Nephron progenitor cell (in vitro differentiated cells): ENCODE measurements at regions not wholly inside any gene's neighbourhood (a gene's known extent, or its start where the extent isn't known, plus 50 kb on each side); places are given as distances from the start of the nearest gene placed in this dataset.
"Not testable (repeated sequence)": the region's sequence is repeated elsewhere in the genome, so short reads cannot be mapped to it uniquely, and the experiment has no call there.

Source experiments
- DNase-seq: peaks from one replicate; pipeline ENCODE4 v3.0.0; 2021
- H3K27ac Mint-ChIP-seq: 2 replicates; pipeline ENCODE4 v1.8.0; 2021; ENCODE audit warnings: mild to moderate bottlenecking, moderate library complexity, mixed read lengths
- H3K27me3 Mint-ChIP-seq: 2 replicates; pipeline ENCODE4 v1.8.0; 2021; ENCODE audit warnings: mild to moderate bottlenecking, low read depth, mixed read lengths; ENCODE audit not compliant: poor library complexity
- H3K36me3 Mint-ChIP-seq: 2 replicates; pipeline ENCODE4 v1.8.0; 2021; ENCODE audit warnings: low read depth, mixed read lengths
- H3K4me1 Mint-ChIP-seq: 2 replicates; pipeline ENCODE4 v1.8.0; 2021; ENCODE audit warnings: mixed read lengths
- H3K4me3 Mint-ChIP-seq: 2 replicates; pipeline ENCODE4 v1.8.0; 2021; ENCODE audit warnings: mild to moderate bottlenecking, moderate library complexity, mixed read lengths
- H3K9me3 Mint-ChIP-seq: 2 replicates; pipeline ENCODE4 v1.8.0; 2021; ENCODE audit warnings: mild to moderate bottlenecking, moderate library complexity, mixed read lengths
- TF ChIP-seq, protein P1 (sequence below): fragments of 200-600 bp; sonication (generic); IDR thresholded peaks from 2 replicates; pipeline ENCODE4 v1.5.0; 2021; ENCODE audit warnings: antibody characterized with exemption

DNA sequence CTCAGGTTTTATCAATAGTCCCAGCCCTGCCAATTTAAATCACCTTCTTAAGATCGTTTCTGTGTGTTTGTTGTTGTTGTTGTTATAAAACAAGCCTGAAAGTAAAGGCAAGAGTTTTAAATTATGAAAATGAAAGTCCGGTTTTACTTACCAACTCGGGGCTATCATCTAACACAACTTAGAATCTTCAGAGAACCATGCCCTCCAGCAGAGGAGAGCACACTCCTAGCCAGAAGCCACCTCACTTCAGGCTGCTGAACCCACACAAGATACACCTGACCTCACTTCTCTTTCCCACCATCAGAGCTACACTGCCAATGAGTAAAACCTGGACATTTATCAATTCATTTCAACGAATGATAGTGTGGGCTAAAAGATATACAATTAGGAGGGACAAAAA, 335.2 kb downstream of the IRS1 start:
- Mint-ChIP-seq H3K36me3 (peaks cover 7% of the 10 kb centered on the region), H3K4me1 (peaks cover 10% of the 10 kb centered on the region), H3K27ac (no peak overlapping the region), H3K9me3 (peaks cover 19% of the 10 kb centered on the region), H3K4me3 (no peak overlapping the region), H3K27me3 (peaks cover 3% of the 10 kb centered on the region)
- DNase-seq, result no peak
- TF ChIP-seq, protein P1, sequence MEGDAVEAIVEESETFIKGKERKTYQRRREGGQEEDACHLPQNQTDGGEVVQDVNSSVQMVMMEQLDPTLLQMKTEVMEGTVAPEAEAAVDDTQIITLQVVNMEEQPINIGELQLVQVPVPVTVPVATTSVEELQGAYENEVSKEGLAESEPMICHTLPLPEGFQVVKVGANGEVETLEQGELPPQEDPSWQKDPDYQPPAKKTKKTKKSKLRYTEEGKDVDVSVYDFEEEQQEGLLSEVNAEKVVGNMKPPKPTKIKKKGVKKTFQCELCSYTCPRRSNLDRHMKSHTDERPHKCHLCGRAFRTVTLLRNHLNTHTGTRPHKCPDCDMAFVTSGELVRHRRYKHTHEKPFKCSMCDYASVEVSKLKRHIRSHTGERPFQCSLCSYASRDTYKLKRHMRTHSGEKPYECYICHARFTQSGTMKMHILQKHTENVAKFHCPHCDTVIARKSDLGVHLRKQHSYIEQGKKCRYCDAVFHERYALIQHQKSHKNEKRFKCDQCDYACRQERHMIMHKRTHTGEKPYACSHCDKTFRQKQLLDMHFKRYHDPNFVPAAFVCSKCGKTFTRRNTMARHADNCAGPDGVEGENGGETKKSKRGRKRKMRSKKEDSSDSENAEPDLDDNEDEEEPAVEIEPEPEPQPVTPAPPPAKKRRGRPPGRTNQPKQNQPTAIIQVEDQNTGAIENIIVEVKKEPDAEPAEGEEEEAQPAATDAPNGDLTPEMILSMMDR, result no peak

DNA sequence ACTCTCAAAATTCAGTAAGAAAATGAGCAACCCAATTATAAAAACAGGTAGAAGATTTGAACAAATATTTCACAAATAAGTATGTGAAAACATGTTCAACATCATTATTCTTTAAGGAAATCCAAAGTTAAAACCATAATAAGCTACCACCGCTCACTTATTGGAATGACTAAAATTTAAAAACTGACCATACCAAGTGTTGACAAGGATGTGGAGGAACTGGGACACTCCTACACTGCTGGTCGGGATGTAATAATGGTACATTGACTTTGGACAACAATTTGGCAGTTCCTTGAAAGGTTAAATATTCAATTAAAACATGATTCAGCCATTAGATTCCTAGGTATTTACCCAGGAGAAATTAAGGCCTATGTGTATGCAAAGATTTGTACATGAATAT, 336.5 kb downstream of the IRS1 start:
- H3K36me3 Mint-ChIP-seq, result peaks cover 7% of the 10 kb centered on the region
- TF ChIP-seq, protein P1, result no peak
- DNase-seq, result no peak
- H3K27ac Mint-ChIP-seq, result no peak overlapping the region
- H3K4me3 Mint-ChIP-seq, result no peak overlapping the region
- H3K4me1 Mint-ChIP-seq, result peaks cover 10% of the 10 kb centered on the region
- H3K9me3 Mint-ChIP-seq, result peaks cover 23% of the 10 kb centered on the region
- H3K27me3 Mint-ChIP-seq, result peaks cover 3% of the 10 kb centered on the region

DNA sequence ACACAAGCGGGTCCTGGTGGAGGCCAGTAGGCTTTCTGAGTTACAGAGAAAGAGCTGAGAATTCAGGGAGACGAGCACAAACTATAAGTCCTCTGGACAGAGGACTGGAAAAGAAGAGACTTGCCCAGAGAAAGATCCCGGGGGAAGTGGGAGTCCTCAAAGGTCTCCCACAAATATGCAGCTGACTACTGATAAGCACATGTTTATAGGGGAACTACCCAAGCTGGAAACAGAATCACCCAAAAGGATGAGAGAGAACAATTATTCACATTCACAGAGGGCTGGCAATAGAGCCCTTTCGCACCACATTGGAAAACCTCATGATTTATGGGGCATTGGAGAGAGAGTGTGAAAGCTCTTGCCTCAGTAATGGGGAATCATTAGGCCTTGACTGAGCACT, 337.6 kb downstream of the IRS1 start:
- Mint-ChIP-seq H3K36me3 (peaks cover 7% of the 10 kb centered on the region), H3K4me1 (peaks cover 10% of the 10 kb centered on the region), H3K9me3 (peaks cover 35% of the 10 kb centered on the region), H3K27ac (peak overlapping the region; percentile 89), H3K4me3 (no peak overlapping the region), H3K27me3 (peaks cover 3% of the 10 kb centered on the region)
- no peak for DNase-seq
- TF ChIP-seq, protein P1, result no peak

- H3K9me3 Mint-ChIP-seq, result peaks cover 67% of the 10 kb centered on the region
These were observed 343.5 kb downstream of the IRS1 start for GRCh38 chr2:226456144-226456543.

GRCh38 chr2:226452768-226453167, 346.9 kb downstream of the IRS1 start:
- Mint-ChIP-seq H3K4me3 (no peak overlapping the region), H3K27ac (no peak overlapping the region), H3K9me3 (peaks cover 52% of the 10 kb centered on the region), H3K27me3 (no peaks in the 10 kb centered on the region), H3K36me3 (peaks cover 19% of the 10 kb centered on the region), H3K4me1 (no peaks in the 10 kb centered on the region)
- no peak for DNase-seq
- TF ChIP-seq, protein P1, result no peak

More at GRCh38 chr2:226456144-226456543, 343.5 kb downstream of the IRS1 start:
- H3K27me3 Mint-ChIP-seq, H3K4me1 Mint-ChIP-seq, H3K4me3 Mint-ChIP-seq, H3K27ac Mint-ChIP-seq, DNase-seq: not testable (repeated sequence)
- peaks cover 19% of the 10 kb centered on the region for H3K36me3 Mint-ChIP-seq

GRCh38 chr2:226451486-226451885, 348.1 kb downstream of the IRS1 start:
- peaks cover 14% of the 10 kb centered on the region for H3K36me3 Mint-ChIP-seq
- H3K4me1 Mint-ChIP-seq, result no peaks in the 10 kb centered on the region
- DNase-seq, result no peak
- H3K27me3 Mint-ChIP-seq, result no peaks in the 10 kb centered on the region
- H3K4me3 Mint-ChIP-seq, result no peak overlapping the region
- peaks cover 40% of the 10 kb centered on the region for H3K9me3 Mint-ChIP-seq
- TF ChIP-seq, protein P1, result no peak
- no peak overlapping the region for H3K27ac Mint-ChIP-seq
